ENCODE measurements at regions not wholly inside any gene's neighbourhood (a gene's known extent, or its start where the extent isn't known, plus 50 kb on each side); places are given as distances from the start of the nearest gene placed in this dataset.

DNA sequence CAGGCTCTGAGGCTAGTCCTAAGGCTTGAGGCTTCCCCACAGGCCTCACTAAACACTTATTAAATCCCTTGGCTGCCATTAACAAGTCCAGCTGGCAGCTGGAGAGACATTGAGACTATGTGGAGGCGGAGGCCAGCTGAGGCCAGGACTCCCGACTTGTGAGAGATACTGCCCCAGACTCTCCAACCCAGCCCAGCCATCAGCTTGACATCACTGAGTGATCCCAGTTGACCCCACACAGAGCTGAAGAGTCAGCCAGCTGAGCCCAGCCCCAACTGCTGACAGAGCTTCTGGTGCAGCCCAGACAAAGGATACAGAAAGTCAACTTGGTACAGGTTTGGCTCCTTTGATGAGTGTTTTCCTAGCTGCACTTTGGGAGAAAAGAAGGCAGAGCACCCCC is 343.1 kb downstream of the C16orf95 start:
- TF ChIP-seq, protein P1, sequence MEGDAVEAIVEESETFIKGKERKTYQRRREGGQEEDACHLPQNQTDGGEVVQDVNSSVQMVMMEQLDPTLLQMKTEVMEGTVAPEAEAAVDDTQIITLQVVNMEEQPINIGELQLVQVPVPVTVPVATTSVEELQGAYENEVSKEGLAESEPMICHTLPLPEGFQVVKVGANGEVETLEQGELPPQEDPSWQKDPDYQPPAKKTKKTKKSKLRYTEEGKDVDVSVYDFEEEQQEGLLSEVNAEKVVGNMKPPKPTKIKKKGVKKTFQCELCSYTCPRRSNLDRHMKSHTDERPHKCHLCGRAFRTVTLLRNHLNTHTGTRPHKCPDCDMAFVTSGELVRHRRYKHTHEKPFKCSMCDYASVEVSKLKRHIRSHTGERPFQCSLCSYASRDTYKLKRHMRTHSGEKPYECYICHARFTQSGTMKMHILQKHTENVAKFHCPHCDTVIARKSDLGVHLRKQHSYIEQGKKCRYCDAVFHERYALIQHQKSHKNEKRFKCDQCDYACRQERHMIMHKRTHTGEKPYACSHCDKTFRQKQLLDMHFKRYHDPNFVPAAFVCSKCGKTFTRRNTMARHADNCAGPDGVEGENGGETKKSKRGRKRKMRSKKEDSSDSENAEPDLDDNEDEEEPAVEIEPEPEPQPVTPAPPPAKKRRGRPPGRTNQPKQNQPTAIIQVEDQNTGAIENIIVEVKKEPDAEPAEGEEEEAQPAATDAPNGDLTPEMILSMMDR (IDR thresholded peaks at IDR 0.05; ENCODE audit: poor library complexity): no peak
- TF ChIP-seq EZH2phosphoT487 (IDR thresholded peaks at IDR 0.05; ENCODE audit: low read depth, severe bottlenecking, unreplicated experiment) (no peak), EZH2 (IDR thresholded peaks at IDR 0.05; ENCODE audit: borderline replicate concordance) (no peak)

All from hepatocyte (in vitro differentiated cells).